ENCODE measurements at regions not wholly inside any gene's neighbourhood (a gene's known extent, or its start where the extent isn't known, plus 50 kb on each side); places are given as distances from the start of the nearest gene placed in this dataset.

DNA sequence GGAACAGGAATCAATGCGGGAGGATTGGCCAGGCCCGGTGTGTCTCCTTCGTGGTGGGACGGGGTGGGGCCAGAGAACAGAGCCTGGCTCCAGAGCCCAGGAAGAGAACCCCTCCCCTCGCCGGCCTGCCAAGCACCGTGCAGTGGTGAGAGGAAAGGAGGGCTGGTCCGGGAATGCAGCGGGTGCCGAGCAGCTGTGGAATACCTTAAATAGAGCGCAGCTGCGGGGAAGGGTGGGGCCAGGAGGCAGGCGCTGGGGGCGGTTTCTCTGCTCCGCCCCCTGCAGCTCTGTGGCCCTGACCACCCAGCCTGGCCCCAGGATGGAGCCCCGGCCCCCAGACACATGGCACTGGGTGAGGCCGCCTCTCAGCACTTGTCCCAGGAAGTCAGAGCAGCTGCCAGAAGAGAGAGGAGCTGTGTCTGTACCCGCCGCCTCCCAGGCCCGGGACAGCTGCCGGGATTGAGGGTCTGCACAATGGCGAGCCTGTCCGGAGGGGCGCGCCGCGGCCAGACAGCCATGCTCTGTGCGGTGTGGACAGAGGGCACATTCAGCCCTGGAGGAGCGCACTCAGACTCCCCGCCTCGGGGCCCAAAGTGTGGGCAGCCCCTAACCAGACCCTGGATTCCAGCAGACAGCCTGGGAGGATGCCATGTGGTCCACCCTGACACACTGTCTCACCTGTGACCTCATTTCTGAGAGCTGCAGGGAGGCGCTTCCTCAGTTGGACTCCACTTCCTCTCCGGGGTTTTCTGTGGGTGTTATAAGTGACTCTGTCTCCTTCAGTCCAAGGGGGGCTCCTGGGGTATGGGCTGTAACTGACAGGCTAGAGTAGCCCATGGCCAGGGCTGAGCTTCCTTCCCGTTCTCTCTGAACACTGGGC, 268.8 kb downstream of the SEC14L1 start:
- TF ChIP-seq, protein P1, sequence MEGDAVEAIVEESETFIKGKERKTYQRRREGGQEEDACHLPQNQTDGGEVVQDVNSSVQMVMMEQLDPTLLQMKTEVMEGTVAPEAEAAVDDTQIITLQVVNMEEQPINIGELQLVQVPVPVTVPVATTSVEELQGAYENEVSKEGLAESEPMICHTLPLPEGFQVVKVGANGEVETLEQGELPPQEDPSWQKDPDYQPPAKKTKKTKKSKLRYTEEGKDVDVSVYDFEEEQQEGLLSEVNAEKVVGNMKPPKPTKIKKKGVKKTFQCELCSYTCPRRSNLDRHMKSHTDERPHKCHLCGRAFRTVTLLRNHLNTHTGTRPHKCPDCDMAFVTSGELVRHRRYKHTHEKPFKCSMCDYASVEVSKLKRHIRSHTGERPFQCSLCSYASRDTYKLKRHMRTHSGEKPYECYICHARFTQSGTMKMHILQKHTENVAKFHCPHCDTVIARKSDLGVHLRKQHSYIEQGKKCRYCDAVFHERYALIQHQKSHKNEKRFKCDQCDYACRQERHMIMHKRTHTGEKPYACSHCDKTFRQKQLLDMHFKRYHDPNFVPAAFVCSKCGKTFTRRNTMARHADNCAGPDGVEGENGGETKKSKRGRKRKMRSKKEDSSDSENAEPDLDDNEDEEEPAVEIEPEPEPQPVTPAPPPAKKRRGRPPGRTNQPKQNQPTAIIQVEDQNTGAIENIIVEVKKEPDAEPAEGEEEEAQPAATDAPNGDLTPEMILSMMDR (IDR thresholded peaks at IDR 0.05), result no peak
- no peak for TF ChIP-seq ZFX (IDR thresholded peaks at IDR 0.05; ENCODE audit: borderline replicate concordance)

Measured in 22Rv1 (cell line).